HK-2 (cell line): ENCODE measurements at regions not wholly inside any gene's neighbourhood (a gene's known extent, or its start where the extent isn't known, plus 50 kb on each side); places are given as distances from the start of the nearest gene placed in this dataset.
"Not testable (repeated sequence)": the region's sequence is repeated elsewhere in the genome, so short reads cannot be mapped to it uniquely, and the experiment has no call there.

Experiments
- DNase-seq: peaks from one replicate; pipeline ENCODE4 v3.0.0-alpha.2; 2018; ENCODE audit not compliant: unreplicated experiment

DNA sequence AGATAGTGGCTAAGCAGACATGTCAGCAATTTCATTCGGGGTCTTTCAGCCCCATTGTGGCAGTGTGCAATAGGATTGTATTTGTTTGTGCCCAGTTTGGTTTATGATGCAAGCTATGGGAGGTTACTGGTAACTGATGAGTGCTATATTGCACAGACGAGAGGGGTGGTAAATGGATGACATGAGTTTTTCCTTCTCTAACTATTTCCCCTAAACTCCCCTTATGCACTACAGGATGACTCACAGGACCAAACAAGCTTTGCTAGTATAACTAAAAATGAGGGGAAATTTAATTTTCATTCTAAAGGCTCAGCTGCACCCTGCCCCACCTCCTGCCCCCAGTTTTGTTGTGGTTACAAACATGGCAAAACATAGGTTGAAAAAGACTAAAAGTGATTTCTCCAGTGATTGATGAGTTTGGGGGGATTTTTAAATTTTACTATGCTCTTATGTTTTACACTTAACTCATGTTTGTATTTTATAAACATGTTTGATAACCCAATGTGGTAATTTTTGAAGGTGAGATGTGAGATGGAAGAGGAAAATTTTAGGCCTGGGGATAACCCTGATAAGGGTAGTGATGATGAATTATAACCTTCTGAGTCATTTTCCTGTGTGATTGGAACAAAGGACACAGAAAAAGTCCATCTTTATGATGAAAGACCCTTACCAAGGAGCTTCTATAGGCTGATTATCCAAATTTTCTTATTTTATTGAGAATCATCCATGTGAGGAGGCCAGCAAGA is 60.8 kb upstream of the NAMPT start:
- DNase-seq, result no peak

DNA sequence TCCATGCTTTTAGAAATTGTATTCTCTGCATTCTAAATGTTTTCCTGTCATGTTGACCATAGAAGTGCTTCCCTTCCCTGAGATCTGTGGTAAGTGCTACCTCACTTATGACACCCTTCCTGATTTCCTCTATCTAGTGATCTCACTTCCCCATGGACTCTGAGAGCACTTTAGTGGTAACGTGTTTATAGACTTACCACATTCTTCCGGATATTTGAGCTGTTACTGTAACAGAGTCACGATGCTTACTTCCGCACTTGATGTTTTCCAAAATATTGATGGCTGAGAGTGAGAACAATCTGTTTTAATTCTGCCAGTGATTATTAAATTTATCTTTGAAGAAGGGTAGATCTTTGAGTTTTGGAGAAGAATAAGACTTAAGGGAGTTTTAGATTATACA is 60.1 kb upstream of the NAMPT start:
- DNase-seq, result no peak

DNA sequence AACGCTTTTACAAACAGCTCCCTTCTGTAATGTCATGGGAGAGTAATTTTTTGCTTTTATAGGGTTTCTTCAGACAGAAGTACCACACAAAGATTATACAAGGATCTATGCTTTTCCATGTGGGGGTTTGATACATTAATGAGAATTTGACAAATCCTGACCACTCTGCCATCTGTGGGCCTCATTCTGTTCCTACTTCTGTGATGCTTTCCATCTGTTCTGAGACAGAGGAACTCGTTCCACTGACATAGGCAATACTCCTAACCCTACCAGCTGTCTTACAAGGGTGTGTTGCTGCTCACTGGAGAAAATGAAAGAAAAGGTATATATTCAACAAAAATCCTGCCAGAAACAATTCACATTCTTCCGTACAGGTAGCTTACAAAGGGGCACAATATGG is 59.4 kb upstream of the NAMPT start:
- DNase-seq, result no peak

DNA sequence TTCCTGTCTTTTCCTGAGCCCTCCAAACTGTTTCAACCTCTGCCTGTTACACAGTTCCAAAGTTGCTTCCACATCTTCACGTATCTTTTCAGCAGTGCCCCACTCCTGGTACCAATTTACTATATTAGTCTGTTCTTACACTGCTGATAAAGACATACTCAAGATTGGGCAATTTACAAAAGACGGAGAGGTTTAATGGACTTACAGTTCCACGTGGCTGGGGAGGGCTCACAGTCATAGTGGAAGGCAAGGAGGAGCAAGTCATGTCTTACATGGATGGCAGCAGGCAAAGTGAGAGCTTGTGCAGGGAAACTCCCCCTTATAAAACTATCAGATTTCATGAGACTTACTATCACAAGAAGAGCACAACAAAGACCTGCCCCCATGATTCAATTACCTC is 57.3 kb upstream of the NAMPT start:
- DNase-seq, result not testable (repeated sequence)

DNA sequence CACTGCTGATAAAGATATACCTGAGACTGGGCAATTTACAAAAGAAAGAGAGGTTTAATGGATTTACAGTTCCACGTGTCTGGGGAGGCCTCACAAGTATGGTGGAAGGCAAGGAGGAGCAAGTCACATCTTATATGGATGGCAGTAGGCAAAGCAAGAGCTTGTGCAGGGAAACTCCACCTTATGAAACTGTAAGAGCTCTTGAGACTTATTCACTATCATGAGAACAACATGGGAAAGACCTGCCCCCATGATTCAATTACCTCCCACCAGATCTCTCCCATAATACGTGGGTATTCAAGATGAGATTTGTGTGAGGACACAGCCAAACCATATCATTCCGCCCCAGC is 55.4 kb upstream of the NAMPT start:
- not testable (repeated sequence) for DNase-seq

DNA sequence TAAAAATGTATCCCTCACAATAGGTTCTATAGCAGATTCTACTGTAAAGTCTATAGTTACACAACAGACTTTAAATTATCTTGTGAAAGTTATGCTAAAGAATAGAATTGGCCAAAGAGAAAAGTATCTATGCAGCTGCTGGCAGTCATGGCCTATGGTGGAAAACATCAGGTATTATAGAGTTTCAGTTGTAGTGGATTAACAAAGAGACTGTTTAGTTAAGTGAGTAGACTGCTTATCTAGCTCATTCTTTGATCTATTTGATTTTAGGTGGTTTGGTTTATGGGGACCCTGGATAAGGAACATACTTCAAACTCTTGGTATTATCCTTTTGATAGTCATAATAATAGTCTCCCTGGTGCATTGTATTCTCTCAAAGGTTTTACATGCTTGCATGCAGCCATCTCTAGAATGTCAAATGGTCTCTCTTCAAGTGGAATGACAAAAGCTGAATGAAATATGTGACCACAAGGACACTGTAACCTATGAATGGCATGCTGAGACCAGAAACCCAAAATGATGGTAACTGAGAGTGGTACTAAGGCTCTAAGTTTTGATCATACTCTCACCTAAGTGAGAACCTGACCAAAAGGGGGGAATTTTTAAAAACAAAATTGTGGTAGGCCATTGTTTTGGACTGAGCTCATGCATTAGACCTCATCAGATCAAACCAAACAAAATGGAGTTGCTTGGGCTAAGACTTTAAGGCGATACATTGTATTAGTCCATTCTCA is 54.9 kb upstream of the NAMPT start:
- no peak for DNase-seq

DNA sequence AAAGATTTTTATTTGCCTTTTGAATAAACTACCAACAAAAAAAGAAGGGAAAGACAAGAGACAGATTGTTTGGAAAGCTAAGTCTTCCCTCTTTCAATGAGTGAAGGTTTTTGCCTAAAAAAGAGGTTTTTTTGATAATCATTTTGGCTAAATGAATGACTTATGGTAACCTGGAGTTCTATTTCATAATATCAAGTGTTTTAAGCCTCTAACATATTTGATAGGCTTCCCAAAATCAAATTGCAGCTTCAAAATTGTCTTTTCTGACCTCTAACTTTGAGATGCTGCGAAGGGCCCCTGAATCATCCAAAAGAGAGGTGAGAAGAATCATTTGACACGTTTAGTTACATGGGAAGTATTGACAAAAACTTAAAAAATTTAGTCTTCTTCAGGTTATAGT is 53.0 kb upstream of the NAMPT start:
- no peak for DNase-seq

DNA sequence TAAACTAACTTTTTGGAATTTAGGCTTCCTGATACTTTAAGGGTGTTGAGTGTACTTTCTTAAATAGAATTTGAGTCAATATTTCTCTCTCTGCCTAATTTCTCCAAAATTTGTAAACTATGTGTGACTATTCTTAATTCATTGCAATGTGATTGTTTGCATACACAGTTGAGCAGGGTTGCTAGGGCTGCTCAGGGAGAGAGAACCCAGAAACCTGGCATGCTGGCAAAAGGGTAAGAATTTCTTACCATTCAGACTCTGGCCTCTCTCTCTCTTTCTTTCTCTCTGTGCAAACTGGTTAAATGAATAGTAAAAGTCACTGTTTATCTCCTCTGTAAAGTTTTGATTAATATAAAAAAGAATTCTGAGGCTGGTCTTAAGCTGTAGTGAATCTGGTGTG is 51.0 kb upstream of the NAMPT start:
- DNase-seq, result no peak
